C4-2B (cell line): ENCODE measurements at regions not wholly inside any gene's neighbourhood (a gene's known extent, or its start where the extent isn't known, plus 50 kb on each side); places are given as distances from the start of the nearest gene placed in this dataset.

Experiments used
- CTCF ChIP-seq: fragments of 450-650 bp; conservative IDR thresholded peaks from 2 replicates; pipeline ENCODE4 v1.5.1; 2017; ENCODE audit warnings: mild to moderate bottlenecking
- ZFX ChIP-seq: fragments of 450-650 bp; IDR thresholded peaks from 2 replicates; pipeline ENCODE4 v1.6.1; 2017

DNA sequence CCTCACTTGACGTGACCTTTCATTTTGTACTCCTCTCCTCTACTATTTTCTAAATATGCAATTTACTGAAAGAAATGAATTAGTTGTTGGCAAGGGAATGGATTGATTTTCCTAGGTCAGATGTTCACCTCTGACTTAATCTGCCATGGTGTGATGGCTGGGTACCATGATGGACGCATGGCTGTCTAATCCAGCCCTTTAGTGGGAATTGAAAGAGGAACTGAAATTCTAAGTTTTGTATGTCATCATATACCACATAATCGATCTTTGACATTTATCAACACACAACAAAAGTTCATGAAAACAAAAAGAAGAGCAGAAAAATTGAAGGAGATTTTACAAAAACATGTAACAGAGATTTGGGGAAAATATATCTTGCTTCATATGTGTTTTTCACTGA lies 331.3 kb upstream of the SNX7 start:
- TF ChIP-seq CTCF: no peak
- no peak; the same call in 1 of the 2 replicates for TF ChIP-seq ZFX
